K562 (cell line): ENCODE measurements at regions not wholly inside any gene's neighbourhood (a gene's known extent, or its start where the extent isn't known, plus 50 kb on each side); places are given as distances from the start of the nearest gene placed in this dataset.

Experiments
- BMI1 ChIP-seq: fragments of 150-350 bp; IDR thresholded peaks from 2 replicates; pipeline ENCODE4 v1.6.1; 2014; ENCODE audit warnings: low read length
- CREBBP ChIP-seq: IDR thresholded peaks from one replicate; pipeline ENCODE4 v1.6.1; 2012; ENCODE audit warnings: low read depth, mild to moderate bottlenecking, control low read depth, inconsistent platforms, low read length
- EGR1 ChIP-seq: fragments of 450-650 bp; conservative IDR thresholded peaks from 2 replicates; pipeline ENCODE4 v1.6.1; 2017; ENCODE audit warnings: mild to moderate bottlenecking
- ELF1 ChIP-seq: fragments of 200-800 bp; sonication (Bioruptor generic); IDR thresholded peaks from 2 replicates; pipeline ENCODE4 v1.6.1; 2016; ENCODE audit warnings: missing genetic modification characterization, missing compliant biosample characterization
- FOXJ2 ChIP-seq: fragments of 200-800 bp; sonication (Bioruptor generic); IDR thresholded peaks from 2 replicates; pipeline ENCODE4 v1.6.1; 2016; ENCODE audit warnings: missing genetic modification characterization, missing compliant biosample characterization
- GABPA ChIP-seq: fragments of 200-800 bp; sonication (Bioruptor generic); conservative IDR thresholded peaks from 2 replicates; pipeline ENCODE4 v1.6.1; 2016; ENCODE audit warnings: low read depth, missing genetic modification characterization, missing compliant biosample characterization
- GATAD2A ChIP-seq: fragments of 450-650 bp; IDR thresholded peaks from 2 replicates; pipeline ENCODE4 v1.6.1; 2017
- HLTF ChIP-seq: fragments of 450-650 bp; IDR thresholded peaks from 2 replicates; pipeline ENCODE4 v1.6.1; 2016
- KDM1A ChIP-seq, 2 experiments: fragments of 450-650 bp; IDR thresholded peaks; 2 replicates each; pipeline ENCODE4 v1.6.1; 2016; ENCODE audit warnings: mild to moderate bottlenecking in 2 of 2
- MTA3 ChIP-seq: fragments of 450-650 bp; formaldehyde crosslinking; IDR thresholded peaks from 2 replicates; pipeline ENCODE4 v1.6.1; 2017; ENCODE audit warnings: mild to moderate bottlenecking, borderline replicate concordance
- NCOA4 ChIP-seq: fragments of 450-650 bp; IDR thresholded peaks from 2 replicates; pipeline ENCODE4 v1.6.1; 2018; ENCODE audit warnings: mild to moderate bottlenecking; ENCODE audit not compliant: partially characterized antibody
- RBM14 ChIP-seq: fragments of 200-400 bp; formaldehyde crosslinking; IDR thresholded peaks from 2 replicates; pipeline ENCODE4 v1.6.1; 2018; ENCODE audit warnings: low read depth, mild to moderate bottlenecking, low read length, moderate library complexity, borderline replicate concordance; ENCODE audit not compliant: insufficient read depth
- RBM25 ChIP-seq: fragments of 200-400 bp; formaldehyde crosslinking; IDR thresholded peaks from 2 replicates; pipeline ENCODE4 v1.6.1; 2018; ENCODE audit warnings: low read length, low read depth, moderate library complexity; ENCODE audit not compliant: severe bottlenecking
- RFX5 ChIP-seq: IDR thresholded peaks from 2 replicates; pipeline ENCODE4 v1.6.1; 2011; ENCODE audit warnings: low read depth, mild to moderate bottlenecking, improper control_type of control experiment, low read length
- SIN3A ChIP-seq, 2 experiments: fragments of 150-350 bp in 1 of 2; IDR thresholded peaks; 2 replicates each; pipeline ENCODE4 v1.6.1; 2011 to 2016; ENCODE audit warnings: borderline replicate concordance in 2 of 2, low read depth in 2 of 2, low read length in 2 of 2, mild to moderate bottlenecking in 2 of 2, moderate library complexity in 2 of 2; ENCODE audit not compliant: control insufficient read depth in 1 of 2
- SIRT6 ChIP-seq: IDR thresholded peaks from one replicate; pipeline ENCODE4 v1.6.1; 2012; ENCODE audit warnings: low read depth, mild to moderate bottlenecking, control low read depth, inconsistent platforms, low read length, moderate library complexity
- SMC3 ChIP-seq: conservative IDR thresholded peaks from 2 replicates; pipeline ENCODE4 v1.6.1; 2011; ENCODE audit warnings: low read depth, low read length, improper control_type of control experiment; ENCODE audit not compliant: insufficient read depth
- SPI1 ChIP-seq: IDR thresholded peaks from 2 replicates; pipeline ENCODE4 v1.6.1; 2011; ENCODE audit warnings: low read depth, low read length, control low read depth, borderline replicate concordance
- SRSF3 ChIP-seq: fragments of 200-400 bp; formaldehyde crosslinking; IDR thresholded peaks from 2 replicates; pipeline ENCODE4 v1.6.1; 2016; ENCODE audit warnings: mild to moderate bottlenecking, low read length, moderate library complexity; ENCODE audit not compliant: insufficient read depth
- ZNF174 ChIP-seq: fragments of 250-450 bp; sonication (Bioruptor Pico); IDR thresholded peaks from 2 replicates; pipeline ENCODE4 v1.4.0; 2020; ENCODE audit warnings: mild to moderate bottlenecking
- TF ChIP-seq, protein P1 (sequence below): fragments of 450-650 bp; IDR thresholded peaks from 2 replicates; pipeline ENCODE4 v1.6.1; 2017; ENCODE audit warnings: antibody characterized with exemption
- TF ChIP-seq, protein P2 (sequence below), 3 experiments: IDR thresholded peaks in 2 of 3; conservative IDR thresholded peaks in 1 of 3; 2 replicates each; pipeline ENCODE4 v1.5.1; 2011 to 2012; ENCODE audit warnings: low read length in 3 of 3, mild to moderate bottlenecking in 3 of 3, control low read depth in 2 of 3, improper control_type of control experiment in 1 of 3, inconsistent platforms in 1 of 3, low read depth in 1 of 3, mixed read lengths in 1 of 3, moderate library complexity in 1 of 3; ENCODE audit not compliant: insufficient read depth in 2 of 3
- TF ChIP-seq, protein P3 (sequence below): IDR thresholded peaks from 2 replicates; pipeline ENCODE4 v1.6.1; 2012; ENCODE audit warnings: low read depth, low read length, improper control_type of control experiment, borderline replicate concordance

- TF ChIP-seq, protein P1, sequence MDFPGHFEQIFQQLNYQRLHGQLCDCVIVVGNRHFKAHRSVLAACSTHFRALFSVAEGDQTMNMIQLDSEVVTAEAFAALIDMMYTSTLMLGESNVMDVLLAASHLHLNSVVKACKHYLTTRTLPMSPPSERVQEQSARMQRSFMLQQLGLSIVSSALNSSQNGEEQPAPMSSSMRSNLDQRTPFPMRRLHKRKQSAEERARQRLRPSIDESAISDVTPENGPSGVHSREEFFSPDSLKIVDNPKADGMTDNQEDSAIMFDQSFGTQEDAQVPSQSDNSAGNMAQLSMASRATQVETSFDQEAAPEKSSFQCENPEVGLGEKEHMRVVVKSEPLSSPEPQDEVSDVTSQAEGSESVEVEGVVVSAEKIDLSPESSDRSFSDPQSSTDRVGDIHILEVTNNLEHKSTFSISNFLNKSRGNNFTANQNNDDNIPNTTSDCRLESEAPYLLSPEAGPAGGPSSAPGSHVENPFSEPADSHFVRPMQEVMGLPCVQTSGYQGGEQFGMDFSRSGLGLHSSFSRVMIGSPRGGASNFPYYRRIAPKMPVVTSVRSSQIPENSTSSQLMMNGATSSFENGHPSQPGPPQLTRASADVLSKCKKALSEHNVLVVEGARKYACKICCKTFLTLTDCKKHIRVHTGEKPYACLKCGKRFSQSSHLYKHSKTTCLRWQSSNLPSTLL: peak; percentile 83
- TF ChIP-seq HLTF (0 out of 2 replicates have a peak, but pooled peaks have one; percentile 85), SMC3 (peak; percentile 44; the same call in 1 of the 2 replicates), SIN3A (IDR thresholded peaks at IDR 0.05; ENCODE audit: borderline replicate concordance in 2 of 2, control insufficient read depth in 1 of 2, low read depth in 2 of 2, low read length in 2 of 2) (peak; percentile 75 to 90; a peak in 3 of 4 replicates), SRSF3 (peak; percentile 90), GABPA (tag) (peak; percentile 31), RFX5 (no peak; the same call in 1 of the 2 replicates), FOXJ2 (tag) (peak; percentile 76), RBM14 (no peak), BMI1 (no peak), ELF1 (no peak), KDM1A (IDR thresholded peaks at IDR 0.05) (peak; percentile 7; a peak in 1 of 4 replicates), GATAD2A (peak; percentile 61; the same call in 1 of the 2 replicates), NCOA4 (no peak), ZNF174 (CRISPR knock-in tag) (no peak), RBM25 (no peak), CREBBP (no peak), MTA3 (peak; percentile 96; the same call in 1 of the 2 replicates), SIRT6 (no peak), EGR1 (peak; percentile 66), SPI1 (no peak)
- TF ChIP-seq, protein P2, sequence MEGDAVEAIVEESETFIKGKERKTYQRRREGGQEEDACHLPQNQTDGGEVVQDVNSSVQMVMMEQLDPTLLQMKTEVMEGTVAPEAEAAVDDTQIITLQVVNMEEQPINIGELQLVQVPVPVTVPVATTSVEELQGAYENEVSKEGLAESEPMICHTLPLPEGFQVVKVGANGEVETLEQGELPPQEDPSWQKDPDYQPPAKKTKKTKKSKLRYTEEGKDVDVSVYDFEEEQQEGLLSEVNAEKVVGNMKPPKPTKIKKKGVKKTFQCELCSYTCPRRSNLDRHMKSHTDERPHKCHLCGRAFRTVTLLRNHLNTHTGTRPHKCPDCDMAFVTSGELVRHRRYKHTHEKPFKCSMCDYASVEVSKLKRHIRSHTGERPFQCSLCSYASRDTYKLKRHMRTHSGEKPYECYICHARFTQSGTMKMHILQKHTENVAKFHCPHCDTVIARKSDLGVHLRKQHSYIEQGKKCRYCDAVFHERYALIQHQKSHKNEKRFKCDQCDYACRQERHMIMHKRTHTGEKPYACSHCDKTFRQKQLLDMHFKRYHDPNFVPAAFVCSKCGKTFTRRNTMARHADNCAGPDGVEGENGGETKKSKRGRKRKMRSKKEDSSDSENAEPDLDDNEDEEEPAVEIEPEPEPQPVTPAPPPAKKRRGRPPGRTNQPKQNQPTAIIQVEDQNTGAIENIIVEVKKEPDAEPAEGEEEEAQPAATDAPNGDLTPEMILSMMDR (IDR thresholded peaks at IDR 0.05 in 2 of 3, conservative IDR thresholded peaks at IDR 0.05 in 1 of 3; ENCODE audit: insufficient read depth in 2 of 3, low read depth in 1 of 3, low read length in 3 of 3): peak; percentile 59 to 75 (median 71)
- TF ChIP-seq, protein P3, sequence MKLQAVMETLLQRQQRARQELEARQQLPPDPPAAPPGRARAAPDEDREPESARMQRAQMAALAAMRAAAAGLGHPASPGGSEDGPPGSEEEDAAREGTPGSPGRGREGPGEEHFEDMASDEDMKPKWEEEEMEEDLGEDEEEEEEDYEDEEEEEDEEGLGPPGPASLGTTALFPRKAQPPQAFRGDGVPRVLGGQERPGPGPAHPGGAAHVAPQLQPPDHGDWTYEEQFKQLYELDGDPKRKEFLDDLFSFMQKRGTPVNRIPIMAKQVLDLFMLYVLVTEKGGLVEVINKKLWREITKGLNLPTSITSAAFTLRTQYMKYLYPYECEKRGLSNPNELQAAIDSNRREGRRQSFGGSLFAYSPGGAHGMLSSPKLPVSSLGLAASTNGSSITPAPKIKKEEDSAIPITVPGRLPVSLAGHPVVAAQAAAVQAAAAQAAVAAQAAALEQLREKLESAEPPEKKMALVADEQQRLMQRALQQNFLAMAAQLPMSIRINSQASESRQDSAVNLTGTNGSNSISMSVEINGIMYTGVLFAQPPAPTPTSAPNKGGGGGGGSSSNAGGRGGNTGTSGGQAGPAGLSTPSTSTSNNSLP: no peak; the same call in 1 of the 2 replicates
Observed at GRCh38 chr6:26216886-26217713, 129.9 kb downstream of the HFE start (continued).
